OCI-LY7 (cell line): ENCODE measurements at regions not wholly inside any gene's neighbourhood (a gene's known extent, or its start where the extent isn't known, plus 50 kb on each side); places are given as distances from the start of the nearest gene placed in this dataset.

Source experiments
- EZH2phosphoT487 ChIP-seq: fragments of 200-600 bp; sonication (generic); IDR thresholded peaks from 2 replicates; pipeline ENCODE4 v1.6.1; 2018; ENCODE audit warnings: low read depth, borderline replicate concordance, mild to moderate bottlenecking, mixed run types, antibody characterized with exemption, low read length, moderate library complexity, mixed read lengths
- TF ChIP-seq, protein P1 (sequence below): fragments of 200-600 bp; sonication (generic); conservative IDR thresholded peaks from 2 replicates; pipeline ENCODE4 v1.5.1; 2014; ENCODE audit warnings: mild to moderate bottlenecking, antibody characterized with exemption, low read length, moderate library complexity, mixed read lengths

DNA sequence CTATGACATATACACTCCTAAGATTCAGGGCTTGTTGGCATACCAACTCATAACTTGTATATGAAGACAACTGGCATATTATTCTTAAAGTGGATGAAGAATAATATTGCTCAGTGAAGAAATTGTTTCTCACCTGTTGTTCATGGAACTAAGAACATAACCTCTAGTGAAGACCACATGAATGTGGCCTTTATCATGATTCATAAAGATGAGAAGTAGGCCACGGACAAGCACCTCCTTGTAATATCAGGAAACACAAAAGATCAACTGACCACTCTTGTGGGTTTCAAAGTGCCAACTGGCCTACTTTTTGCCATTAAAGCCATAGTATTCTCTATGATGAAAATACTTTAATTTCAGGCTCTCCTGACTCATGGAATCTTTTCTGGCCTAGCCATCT lies 407.4 kb downstream of the GRB14 start:
- TF ChIP-seq, protein P1, sequence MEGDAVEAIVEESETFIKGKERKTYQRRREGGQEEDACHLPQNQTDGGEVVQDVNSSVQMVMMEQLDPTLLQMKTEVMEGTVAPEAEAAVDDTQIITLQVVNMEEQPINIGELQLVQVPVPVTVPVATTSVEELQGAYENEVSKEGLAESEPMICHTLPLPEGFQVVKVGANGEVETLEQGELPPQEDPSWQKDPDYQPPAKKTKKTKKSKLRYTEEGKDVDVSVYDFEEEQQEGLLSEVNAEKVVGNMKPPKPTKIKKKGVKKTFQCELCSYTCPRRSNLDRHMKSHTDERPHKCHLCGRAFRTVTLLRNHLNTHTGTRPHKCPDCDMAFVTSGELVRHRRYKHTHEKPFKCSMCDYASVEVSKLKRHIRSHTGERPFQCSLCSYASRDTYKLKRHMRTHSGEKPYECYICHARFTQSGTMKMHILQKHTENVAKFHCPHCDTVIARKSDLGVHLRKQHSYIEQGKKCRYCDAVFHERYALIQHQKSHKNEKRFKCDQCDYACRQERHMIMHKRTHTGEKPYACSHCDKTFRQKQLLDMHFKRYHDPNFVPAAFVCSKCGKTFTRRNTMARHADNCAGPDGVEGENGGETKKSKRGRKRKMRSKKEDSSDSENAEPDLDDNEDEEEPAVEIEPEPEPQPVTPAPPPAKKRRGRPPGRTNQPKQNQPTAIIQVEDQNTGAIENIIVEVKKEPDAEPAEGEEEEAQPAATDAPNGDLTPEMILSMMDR = no peak
- TF ChIP-seq EZH2phosphoT487 = no peak
